DOHH2 (cell line): ENCODE measurements at regions not wholly inside any gene's neighbourhood (a gene's known extent, or its start where the extent isn't known, plus 50 kb on each side); places are given as distances from the start of the nearest gene placed in this dataset.

Source experiments
- H3F3A ChIP-seq: fragments of 200-600 bp; sonication (generic), shearing (Covaris generic); 2 replicates; pipeline ENCODE4 v1.6.0; 2016; ENCODE audit warnings: antibody characterized with exemption, mild to moderate bottlenecking; ENCODE audit not compliant: control insufficient read depth, insufficient read depth
- H3K27ac ChIP-seq: fragments of 200-600 bp; sonication (generic); 2 replicates; pipeline ENCODE4 v1.5.1; 2014; ENCODE audit warnings: low read depth, mild to moderate bottlenecking, low read length, moderate library complexity
- H3K27me3 ChIP-seq: fragments of 200-600 bp; sonication (generic); 2 replicates; pipeline ENCODE4 v1.6.1; 2014; ENCODE audit warnings: mild to moderate bottlenecking, low read length, mixed read lengths; ENCODE audit not compliant: control insufficient read depth
- H3K36me3 ChIP-seq: fragments of 200-600 bp; sonication (generic); 2 replicates; pipeline ENCODE4 v1.6.1; 2014; ENCODE audit warnings: mild to moderate bottlenecking, low read length, moderate library complexity, mixed read lengths; ENCODE audit not compliant: control insufficient read depth
- H3K4me1 ChIP-seq: fragments of 200-600 bp; sonication (generic); 2 replicates; pipeline ENCODE4 v1.6.1; 2014; ENCODE audit warnings: mild to moderate bottlenecking, low read length, mixed read lengths; ENCODE audit not compliant: control insufficient read depth
- H3K4me2 ChIP-seq: fragments of 200-600 bp; sonication (generic); 2 replicates; pipeline ENCODE4 v1.6.0; 2014; ENCODE audit warnings: mild to moderate bottlenecking, low read length, moderate library complexity
- H3K4me3 ChIP-seq: fragments of 200-600 bp; sonication (generic); 2 replicates; pipeline ENCODE4 v1.5.1; 2014; ENCODE audit warnings: mild to moderate bottlenecking, low read length, mixed read lengths
- H3K79me2 ChIP-seq: fragments of 200-600 bp; sonication (generic); 2 replicates; pipeline ENCODE4 v1.6.1; 2014; ENCODE audit warnings: mild to moderate bottlenecking, low read length, mixed read lengths; ENCODE audit not compliant: control insufficient read depth
- H3K9me2 ChIP-seq: fragments of 200-600 bp; sonication (generic); replicated peaks from 2 replicates; pipeline ENCODE4 v1.6.1; 2014; ENCODE audit warnings: mild to moderate bottlenecking, low read length, mixed read lengths; ENCODE audit not compliant: control insufficient read depth
- H3K9me3 ChIP-seq: fragments of 200-600 bp; sonication (generic); 2 replicates; pipeline ENCODE4 v1.6.1; 2014; ENCODE audit warnings: antibody characterized with exemption, low read length, mixed read lengths; ENCODE audit not compliant: control insufficient read depth, insufficient read depth
- H4K20me1 ChIP-seq: fragments of 200-600 bp; sonication (generic); 2 replicates; pipeline ENCODE4 v1.6.0; 2014; ENCODE audit warnings: low read depth, mild to moderate bottlenecking, antibody characterized with exemption, low read length, moderate library complexity; ENCODE audit not compliant: control insufficient read depth, insufficient read depth
- EZH2phosphoT487 ChIP-seq: fragments of 200-600 bp; sonication (generic); IDR thresholded peaks from 2 replicates; pipeline ENCODE4 v1.6.1; 2017; ENCODE audit warnings: borderline replicate concordance, mild to moderate bottlenecking, antibody characterized with exemption, low read length, moderate library complexity, mixed read lengths
- TF ChIP-seq, protein P1 (sequence below): fragments of 200-600 bp; sonication (generic); IDR thresholded peaks from one replicate; pipeline ENCODE4 v1.5.1; 2014; ENCODE audit warnings: antibody characterized with exemption, mild to moderate bottlenecking, low read depth, low read length; ENCODE audit not compliant: poor library complexity, severe bottlenecking

DNA sequence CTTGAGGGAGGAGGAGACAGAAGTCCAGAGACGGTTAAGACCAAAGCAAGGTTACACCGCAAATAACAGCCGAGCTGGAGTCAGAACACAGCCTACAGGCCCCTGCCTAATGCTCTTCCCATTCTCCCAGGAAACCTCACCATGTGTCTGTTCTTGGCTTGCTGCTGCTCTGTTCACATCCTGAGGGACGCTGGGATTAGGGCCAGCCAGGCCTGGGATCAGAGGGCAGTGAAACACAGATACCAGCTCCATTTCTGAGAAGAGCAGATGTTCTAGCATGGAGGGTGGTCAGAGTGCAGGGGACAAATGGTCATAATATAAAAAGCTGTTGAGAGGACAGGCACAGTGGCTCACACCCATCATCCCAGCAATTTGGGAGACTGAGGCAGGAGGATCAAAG, 124.8 kb upstream of the LARP1 start:
- TF ChIP-seq EZH2phosphoT487 = no peak
- TF ChIP-seq, protein P1, sequence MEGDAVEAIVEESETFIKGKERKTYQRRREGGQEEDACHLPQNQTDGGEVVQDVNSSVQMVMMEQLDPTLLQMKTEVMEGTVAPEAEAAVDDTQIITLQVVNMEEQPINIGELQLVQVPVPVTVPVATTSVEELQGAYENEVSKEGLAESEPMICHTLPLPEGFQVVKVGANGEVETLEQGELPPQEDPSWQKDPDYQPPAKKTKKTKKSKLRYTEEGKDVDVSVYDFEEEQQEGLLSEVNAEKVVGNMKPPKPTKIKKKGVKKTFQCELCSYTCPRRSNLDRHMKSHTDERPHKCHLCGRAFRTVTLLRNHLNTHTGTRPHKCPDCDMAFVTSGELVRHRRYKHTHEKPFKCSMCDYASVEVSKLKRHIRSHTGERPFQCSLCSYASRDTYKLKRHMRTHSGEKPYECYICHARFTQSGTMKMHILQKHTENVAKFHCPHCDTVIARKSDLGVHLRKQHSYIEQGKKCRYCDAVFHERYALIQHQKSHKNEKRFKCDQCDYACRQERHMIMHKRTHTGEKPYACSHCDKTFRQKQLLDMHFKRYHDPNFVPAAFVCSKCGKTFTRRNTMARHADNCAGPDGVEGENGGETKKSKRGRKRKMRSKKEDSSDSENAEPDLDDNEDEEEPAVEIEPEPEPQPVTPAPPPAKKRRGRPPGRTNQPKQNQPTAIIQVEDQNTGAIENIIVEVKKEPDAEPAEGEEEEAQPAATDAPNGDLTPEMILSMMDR = no peak
- Histone ChIP-seq H3K36me3 (no peaks in the 10 kb centered on the region), H3K4me1 (no peaks in the 10 kb centered on the region), H3F3A (no peaks in the 10 kb centered on the region), H3K27ac (no peak overlapping the region), H3K4me2 (no peak overlapping the region), H3K4me3 (no peak overlapping the region), H3K9me3 (no peaks in the 10 kb centered on the region), H3K79me2 (no peaks in the 10 kb centered on the region), H3K27me3 (0 out of 2 replicates have a peak, but pooled peaks cover 2% of the 10 kb centered on the region), H3K9me2 (no peaks in the 10 kb centered on the region), H4K20me1 (no peaks in the 10 kb centered on the region)

GRCh38 chr5:154628685-154629084, 126.5 kb upstream of the LARP1 start:
- Histone ChIP-seq H4K20me1 (no peaks in the 10 kb centered on the region), H3K9me2 (no peaks in the 10 kb centered on the region), H3K27ac (no peak overlapping the region), H3K79me2 (no peaks in the 10 kb centered on the region), H3K36me3 (no peaks in the 10 kb centered on the region), H3K9me3 (no peaks in the 10 kb centered on the region), H3F3A (no peaks in the 10 kb centered on the region), H3K4me3 (no peak overlapping the region), H3K4me2 (no peak overlapping the region), H3K4me1 (no peaks in the 10 kb centered on the region), H3K27me3 (0 out of 2 replicates have a peak, but pooled peaks cover 2% of the 10 kb centered on the region)
- TF ChIP-seq EZH2phosphoT487 = no peak
- TF ChIP-seq, protein P1 = no peak

DNA sequence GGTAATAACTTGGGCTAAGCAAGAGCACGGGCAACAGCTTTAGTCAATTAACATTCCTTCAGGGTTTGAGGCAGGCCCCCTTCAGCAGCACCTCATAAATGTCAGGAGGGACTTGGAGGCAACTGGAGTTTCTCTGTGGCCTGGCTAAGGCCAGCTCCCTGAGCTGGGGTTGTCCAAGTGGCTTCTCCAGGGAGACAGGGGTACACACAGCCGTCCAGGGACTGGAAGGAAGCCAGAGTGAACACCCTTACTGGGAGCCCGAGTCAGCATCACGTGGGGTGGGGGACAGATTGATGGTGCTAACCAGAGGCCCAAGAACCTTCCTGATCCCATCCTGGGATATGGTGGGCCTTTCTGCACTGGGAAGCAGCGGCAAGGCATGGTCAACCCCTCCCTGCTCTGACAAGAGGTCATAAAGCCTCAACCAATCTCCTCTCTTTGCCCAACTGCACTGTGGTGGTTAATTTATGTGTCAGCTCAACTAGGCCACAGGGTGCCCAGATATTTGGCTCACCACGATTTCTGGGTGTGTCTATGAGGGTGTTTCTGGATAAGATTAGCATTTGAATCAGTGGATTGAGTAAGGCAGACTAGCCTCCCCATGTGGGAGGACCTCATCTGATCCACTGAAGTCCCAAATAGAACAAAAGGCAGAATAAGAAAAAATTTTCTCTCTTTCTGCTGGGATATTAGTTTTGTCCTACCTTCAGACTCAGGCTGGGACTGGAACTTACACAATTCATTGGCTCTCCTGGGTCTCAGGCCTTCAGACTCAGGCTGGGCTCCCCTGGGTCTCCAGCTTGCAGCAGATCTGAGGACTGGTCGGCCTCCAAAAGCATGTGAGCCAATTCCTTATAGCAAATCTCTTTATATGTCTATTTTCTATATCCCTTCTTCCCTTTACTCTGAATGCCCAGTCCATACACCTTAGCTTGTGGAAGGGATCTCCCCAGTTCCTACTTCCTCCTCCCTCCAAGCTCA, 127.2 kb upstream of the LARP1 start:
- Histone ChIP-seq H3K4me3 (no peak overlapping the region), H4K20me1 (no peaks in the 10 kb centered on the region), H3F3A (no peaks in the 10 kb centered on the region), H3K4me1 (no peaks in the 10 kb centered on the region), H3K27me3 (0 out of 2 replicates have a peak, but pooled peaks cover 2% of the 10 kb centered on the region), H3K27ac (no peak overlapping the region), H3K9me3 (no peaks in the 10 kb centered on the region), H3K9me2 (no peaks in the 10 kb centered on the region), H3K4me2 (no peak overlapping the region), H3K79me2 (no peaks in the 10 kb centered on the region), H3K36me3 (no peaks in the 10 kb centered on the region)
- TF ChIP-seq, protein P1 = no peak
- TF ChIP-seq EZH2phosphoT487 = no peak
